ENCODE measurements at regions not wholly inside any gene's neighbourhood (a gene's known extent, or its start where the extent isn't known, plus 50 kb on each side); places are given as distances from the start of the nearest gene placed in this dataset.

- no peaks in the 10 kb centered on the region for H3K4me1 ChIP-seq
- H3K27ac ChIP-seq: no peak overlapping the region
- no peak for DNase-seq
- H3K27me3 ChIP-seq: no peaks in the 10 kb centered on the region
- no peaks in the 10 kb centered on the region for H3K9me3 ChIP-seq
- TF ChIP-seq CTCF (IDR thresholded peaks at IDR 0.05): no peak
- no peaks in the 10 kb centered on the region for H3K36me3 ChIP-seq
- intact Hi-C loops (cut with DNase I; ENCODE audit: low total_unique reads): no loop called here
- no peak overlapping the region for H3K4me3 ChIP-seq
Measured at GRCh38 chr7:156251861-156252260, 388.7 kb upstream of the RNF32 start.

- intact Hi-C loops (cut with DNase I; ENCODE audit: low total_unique reads): no loop called here
- no peak for TF ChIP-seq CTCF (IDR thresholded peaks at IDR 0.05)
- Histone ChIP-seq H3K9me3 (no peaks in the 10 kb centered on the region), H3K36me3 (no peaks in the 10 kb centered on the region), H3K4me1 (no peaks in the 10 kb centered on the region), H3K27ac (no peak overlapping the region), H3K4me3 (no peak overlapping the region), H3K27me3 (no peaks in the 10 kb centered on the region)
- DNase-seq: peak in 1 of 2 donors; percentile 33
Measured at GRCh38 chr7:156240532-156240931, 400.0 kb upstream of the RNF32 start.

GRCh38 chr7:156238366-156239133, 402.0 kb upstream of the RNF32 start:
- intact Hi-C loops (cut with DNase I; ENCODE audit: low total_unique reads): no loop called here
- H3K9me3 ChIP-seq: no peaks in the 10 kb centered on the region
- no peaks in the 10 kb centered on the region for H3K27me3 ChIP-seq
- DNase-seq: peak in 1 of 2 donors; percentile 47
- TF ChIP-seq CTCF (IDR thresholded peaks at IDR 0.05): no peak
- no peak overlapping the region for H3K4me3 ChIP-seq
- no peaks in the 10 kb centered on the region for H3K36me3 ChIP-seq
- H3K4me1 ChIP-seq: no peaks in the 10 kb centered on the region
- H3K27ac ChIP-seq: no peak overlapping the region

GRCh38 chr7:156237614-156238013, 403.0 kb upstream of the RNF32 start:
- no peak overlapping the region for H3K27ac ChIP-seq
- TF ChIP-seq CTCF (IDR thresholded peaks at IDR 0.05): no peak
- no peaks in the 10 kb centered on the region for H3K4me1 ChIP-seq
- H3K9me3 ChIP-seq: no peaks in the 10 kb centered on the region
- intact Hi-C loops (cut with DNase I; ENCODE audit: low total_unique reads): no loop called here
- no peaks in the 10 kb centered on the region for H3K27me3 ChIP-seq
- no peaks in the 10 kb centered on the region for H3K36me3 ChIP-seq
- no peak for DNase-seq
- no peak overlapping the region for H3K4me3 ChIP-seq

- peak in 1 of 2 donors; percentile 45 for DNase-seq
Measured at GRCh38 chr7:156236936-156237599, 403.5 kb upstream of the RNF32 start.

More at GRCh38 chr7:156236936-156237599, 403.5 kb upstream of the RNF32 start:
- Histone ChIP-seq H3K4me3 (no peak overlapping the region), H3K27ac (no peak overlapping the region), H3K9me3 (no peaks in the 10 kb centered on the region), H3K27me3 (no peaks in the 10 kb centered on the region), H3K36me3 (no peaks in the 10 kb centered on the region), H3K4me1 (no peaks in the 10 kb centered on the region)
- intact Hi-C loops (cut with DNase I; ENCODE audit: low total_unique reads): no loop called here
- TF ChIP-seq CTCF (IDR thresholded peaks at IDR 0.05): no peak
